ENCODE measurements at regions not wholly inside any gene's neighbourhood (a gene's known extent, or its start where the extent isn't known, plus 50 kb on each side); places are given as distances from the start of the nearest gene placed in this dataset.
"Not testable (repeated sequence)": the region's sequence is repeated elsewhere in the genome, so short reads cannot be mapped to it uniquely, and the experiment has no call there.

GRCh38 chr2:87315183-87315902 lies 293.7 kb upstream of the PLGLB1 start:
- DNase-seq (ENCODE audit: low read depth), result not testable (repeated sequence)

DNA sequence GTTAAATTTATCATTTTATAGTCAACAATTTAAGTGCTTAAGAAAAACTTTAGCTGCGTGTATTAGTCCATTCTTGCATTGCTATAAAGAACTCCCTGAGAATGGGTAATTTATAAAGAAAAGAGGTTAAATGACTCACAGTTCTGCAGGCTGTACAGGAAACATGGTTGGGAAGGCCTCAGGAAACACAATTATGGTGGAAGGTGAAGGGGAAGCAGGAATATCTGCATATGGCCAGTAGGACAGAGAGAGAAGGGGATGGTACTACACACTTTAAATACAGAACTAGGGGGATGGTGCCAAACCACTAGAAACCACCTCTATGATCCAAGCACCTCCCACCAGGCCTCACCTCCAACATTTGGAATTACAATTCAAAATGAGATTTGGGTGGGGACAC lies 295.5 kb upstream of the PLGLB1 start:
- DNase-seq (ENCODE audit: low read depth), result not testable (repeated sequence)

GRCh38 chr2:87318814-87319491 lies 297.3 kb upstream of the PLGLB1 start:
- DNase-seq (ENCODE audit: low read depth), result peak; percentile 39

- not testable (repeated sequence) for DNase-seq (ENCODE audit: low read depth)
Observed at GRCh38 chr2:87319705-87320104, 298.1 kb upstream of the PLGLB1 start.

- not testable (repeated sequence) for DNase-seq (ENCODE audit: low read depth)
Observed at GRCh38 chr2:87321201-87321600, 299.6 kb upstream of the PLGLB1 start.

GRCh38 chr2:87324335-87325041 lies 302.8 kb upstream of the PLGLB1 start:
- not testable (repeated sequence) for DNase-seq (ENCODE audit: low read depth)

GRCh38 chr2:87325042-87325910 lies 303.6 kb upstream of the PLGLB1 start:
- DNase-seq (ENCODE audit: low read depth), result not testable (repeated sequence)

DNA sequence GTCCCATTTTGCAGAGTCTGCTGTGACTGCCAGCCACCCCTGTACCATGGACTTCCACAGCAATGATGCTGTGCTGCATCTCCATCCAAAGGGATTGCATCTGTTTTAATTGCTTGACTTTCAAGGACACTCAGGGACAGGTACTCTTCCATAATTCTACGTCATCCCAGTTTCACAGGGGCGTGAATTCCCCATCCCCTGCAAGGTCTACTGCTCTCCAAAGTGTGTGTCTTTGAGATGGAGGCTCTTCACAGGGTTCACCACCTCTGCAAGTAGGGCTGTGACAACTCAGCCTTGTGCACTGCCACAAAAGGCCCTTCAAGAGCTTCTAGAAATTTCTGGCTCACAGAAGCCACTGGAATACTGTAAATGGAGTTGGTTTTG lies 304.3 kb upstream of the PLGLB1 start:
- DNase-seq (ENCODE audit: low read depth), result not testable (repeated sequence)

DNA sequence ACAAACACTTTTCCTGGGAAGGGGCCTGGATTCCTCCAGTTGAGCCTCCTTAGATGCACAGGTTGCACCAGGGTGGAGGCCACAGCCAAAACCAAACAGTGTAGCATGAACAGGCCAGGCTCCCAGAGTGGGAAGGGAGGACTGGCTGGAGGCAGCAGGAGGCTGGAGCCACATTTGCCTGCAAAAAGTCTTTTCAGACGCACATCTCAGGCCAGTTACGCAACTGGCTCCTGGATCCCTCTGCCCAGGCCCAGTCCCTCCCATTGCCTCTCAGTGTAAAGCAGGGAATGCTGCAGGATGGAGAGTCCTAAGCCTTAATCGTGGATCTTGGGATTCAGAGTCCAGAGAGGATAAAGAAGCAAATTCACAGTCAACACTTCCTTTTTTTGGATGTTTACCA lies 305.1 kb upstream of the PLGLB1 start:
- not testable (repeated sequence) for DNase-seq (ENCODE audit: low read depth)

DNA sequence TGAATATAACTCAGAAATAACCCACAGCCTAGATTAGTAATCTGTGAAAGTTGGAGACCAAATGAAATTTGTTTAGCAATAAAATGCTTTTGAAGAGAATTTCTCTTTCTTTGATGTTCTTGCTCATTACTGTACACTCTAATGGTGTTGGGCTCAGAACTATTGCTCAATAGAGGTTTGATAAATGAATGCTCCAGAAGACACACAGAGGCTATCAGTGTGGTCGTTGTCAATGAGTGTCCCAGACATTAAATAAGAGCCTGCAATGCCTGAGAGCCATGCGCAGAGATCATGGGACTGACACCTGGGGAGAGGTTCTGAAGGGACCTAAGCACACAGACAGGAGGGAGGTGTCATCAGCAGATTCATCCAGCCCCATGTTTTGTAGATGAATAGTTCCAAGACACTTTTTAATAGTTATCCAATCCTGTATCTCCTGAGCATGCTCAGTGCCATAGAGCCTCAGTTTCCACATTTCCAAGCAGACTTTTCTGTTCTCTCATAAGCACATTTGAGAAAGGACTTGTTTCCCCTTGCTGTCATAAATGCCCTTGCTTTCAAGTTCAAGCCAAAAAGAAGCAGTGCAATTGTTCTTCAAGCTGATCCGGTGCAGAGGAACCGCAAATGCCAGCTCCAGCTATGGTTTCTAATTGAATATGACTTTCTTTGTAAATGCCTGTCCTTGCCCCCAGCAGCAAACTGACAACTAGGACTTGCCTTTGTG lies 306.2 kb upstream of the PLGLB1 start:
- DNase-seq (ENCODE audit: low read depth), result not testable (repeated sequence)

DNA sequence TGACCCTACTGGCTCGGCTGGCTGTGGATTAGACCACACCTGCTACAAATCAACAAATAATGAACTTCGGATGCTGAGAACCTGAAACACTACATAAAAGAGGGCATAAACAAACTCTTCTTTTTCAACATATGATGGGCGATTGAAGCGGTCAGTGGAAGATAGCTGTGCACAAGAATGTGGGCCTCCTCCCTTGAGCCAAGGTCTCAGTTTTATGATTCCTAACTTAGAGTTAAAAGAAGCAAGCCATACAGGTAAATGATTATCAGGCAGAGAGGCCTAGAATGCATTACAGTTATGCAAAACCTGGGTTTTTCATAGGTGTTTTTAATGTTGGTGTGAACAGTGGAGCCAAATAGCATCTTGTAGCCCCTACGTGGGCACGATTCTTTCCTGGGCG lies 307.9 kb upstream of the PLGLB1 start:
- DNase-seq (ENCODE audit: low read depth), result not testable (repeated sequence)

GRCh38 chr2:87330486-87330885 lies 308.8 kb upstream of the PLGLB1 start:
- DNase-seq (ENCODE audit: low read depth), result not testable (repeated sequence)

DNA sequence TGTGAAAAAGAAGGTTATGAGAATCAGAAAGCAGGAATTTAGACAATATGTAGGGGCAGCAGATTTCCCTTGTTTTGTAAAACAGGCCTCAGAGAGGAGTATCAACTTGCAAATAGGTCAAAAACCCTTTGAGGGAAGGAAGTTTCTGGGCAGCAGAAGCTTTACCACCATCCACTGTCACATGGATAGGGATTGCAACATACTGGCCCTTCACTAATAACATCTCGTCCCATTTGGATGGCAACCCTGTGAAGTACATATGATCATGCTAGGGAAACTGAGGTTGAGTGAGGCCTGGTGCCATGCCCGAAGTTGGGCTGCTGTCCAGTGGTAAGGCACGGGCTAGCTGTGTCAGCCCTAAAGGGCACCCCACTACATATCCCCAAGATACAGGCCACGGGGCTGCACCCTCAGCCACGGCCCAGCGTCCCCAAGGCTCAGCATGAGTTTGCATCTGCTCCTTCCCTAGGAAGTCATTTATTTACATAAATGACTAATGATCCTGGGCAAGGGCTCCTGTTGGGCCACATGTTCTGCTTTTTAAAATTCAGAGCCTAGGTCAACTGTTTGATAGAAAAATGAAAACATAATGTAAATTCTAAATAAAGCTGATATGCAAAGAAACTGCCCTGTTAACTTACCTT lies 310.4 kb upstream of the PLGLB1 start:
- not testable (repeated sequence) for DNase-seq (ENCODE audit: low read depth)

DNA sequence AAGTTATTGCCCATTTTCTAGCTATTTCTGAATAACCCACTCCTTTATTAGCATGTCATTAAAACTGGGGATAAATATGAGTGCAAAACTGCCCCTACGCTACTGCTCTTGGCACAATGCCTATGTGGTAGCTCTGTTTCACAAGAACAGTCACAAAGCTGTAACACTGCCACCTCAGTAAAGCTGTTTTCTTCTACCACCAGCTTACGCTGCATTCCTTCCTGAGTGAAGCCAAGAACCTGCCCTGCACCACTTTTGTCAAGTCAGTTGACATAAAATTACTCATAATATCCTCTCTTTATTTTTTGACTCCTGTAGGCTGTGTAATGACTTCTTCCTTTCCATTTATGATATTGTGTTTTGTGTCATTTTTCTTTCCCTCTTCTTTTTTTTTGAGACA lies 313.2 kb upstream of the PLGLB1 start:
- not testable (repeated sequence) for DNase-seq (ENCODE audit: low read depth)

DNA sequence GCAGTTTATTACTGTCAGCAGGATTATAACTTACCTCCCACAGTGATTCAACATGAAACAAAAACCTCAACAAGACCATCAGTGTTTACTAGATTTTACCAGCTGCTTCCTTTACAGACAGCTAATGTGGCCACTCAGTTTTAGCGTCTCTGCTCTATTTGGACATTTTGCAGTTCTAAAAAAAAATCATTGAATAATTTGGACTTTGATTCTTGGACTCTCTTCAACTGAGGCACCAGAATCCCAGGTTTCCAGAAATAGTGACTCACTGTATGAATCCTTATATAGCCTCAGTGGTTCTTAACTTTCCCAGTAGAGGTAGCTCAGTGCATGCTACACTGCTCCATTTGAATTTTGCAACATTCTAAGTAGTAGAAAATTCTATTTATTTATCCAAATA lies 317.4 kb upstream of the PLGLB1 start:
- DNase-seq (ENCODE audit: low read depth), result not testable (repeated sequence)

GRCh38 chr2:87341601-87342014 lies 320.0 kb upstream of the PLGLB1 start:
- not testable (repeated sequence) for DNase-seq (ENCODE audit: low read depth)

DNA sequence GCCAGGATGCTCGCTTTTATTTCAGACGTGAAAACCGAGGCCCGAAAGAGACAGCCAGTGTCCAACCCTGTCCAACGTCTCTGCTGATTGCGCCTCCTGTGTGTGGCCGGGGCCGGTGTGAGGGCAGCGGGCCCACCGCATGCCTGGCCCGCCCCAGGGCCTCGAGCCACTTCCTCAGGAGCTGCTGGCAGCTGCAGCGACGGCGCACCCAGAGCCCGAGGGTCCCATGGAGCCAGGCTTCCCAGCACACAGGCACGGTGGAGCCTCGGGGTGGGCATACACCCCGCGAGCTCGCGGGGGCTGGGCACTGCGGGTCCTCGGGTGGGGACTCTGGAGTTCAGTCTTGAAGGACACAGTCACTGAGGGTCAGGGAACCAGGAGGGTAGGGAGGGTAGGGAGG lies 320.5 kb upstream of the PLGLB1 start:
- not testable (repeated sequence) for DNase-seq (ENCODE audit: low read depth)

DNA sequence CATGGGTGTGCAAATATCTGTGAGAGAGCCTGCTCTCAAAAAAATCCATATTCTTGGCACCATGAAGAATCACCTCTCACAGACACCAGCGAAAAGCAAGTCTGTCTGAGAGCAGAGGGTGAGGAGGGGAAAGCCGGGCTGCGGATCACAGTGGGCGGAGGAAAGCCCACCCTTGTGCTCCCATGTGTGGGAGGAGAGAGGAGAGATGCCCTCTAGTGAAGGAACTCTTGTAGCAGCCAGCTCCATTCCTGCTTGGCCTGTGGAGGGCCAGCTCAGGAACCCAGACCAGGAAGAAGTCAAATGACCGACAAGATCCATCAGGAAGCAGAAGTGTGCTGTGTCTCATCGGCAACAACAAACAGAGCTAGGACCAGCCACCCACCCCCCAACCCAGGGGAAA lies 321.7 kb upstream of the PLGLB1 start:
- DNase-seq (ENCODE audit: low read depth), result not testable (repeated sequence)

DNA sequence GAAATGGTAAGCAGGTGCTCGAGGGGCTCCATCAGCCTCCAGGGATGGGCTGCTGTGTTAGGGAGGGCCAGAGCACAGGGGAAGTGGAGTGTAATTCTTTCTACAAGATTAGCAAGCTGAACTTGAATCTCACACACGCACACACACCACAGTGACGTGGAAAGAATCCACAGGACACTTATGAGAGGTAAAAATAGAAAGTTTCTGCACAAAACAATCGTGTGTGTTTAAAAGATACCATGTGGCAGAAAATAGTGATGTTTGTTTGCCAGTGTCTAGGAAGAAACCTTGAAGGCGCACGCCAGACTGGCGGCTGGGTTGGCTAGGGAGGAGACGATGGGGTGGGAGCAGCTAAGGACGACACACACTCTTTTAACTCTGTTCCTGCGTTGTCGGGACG lies 323.6 kb upstream of the PLGLB1 start:
- DNase-seq (ENCODE audit: low read depth), result not testable (repeated sequence)

DNA sequence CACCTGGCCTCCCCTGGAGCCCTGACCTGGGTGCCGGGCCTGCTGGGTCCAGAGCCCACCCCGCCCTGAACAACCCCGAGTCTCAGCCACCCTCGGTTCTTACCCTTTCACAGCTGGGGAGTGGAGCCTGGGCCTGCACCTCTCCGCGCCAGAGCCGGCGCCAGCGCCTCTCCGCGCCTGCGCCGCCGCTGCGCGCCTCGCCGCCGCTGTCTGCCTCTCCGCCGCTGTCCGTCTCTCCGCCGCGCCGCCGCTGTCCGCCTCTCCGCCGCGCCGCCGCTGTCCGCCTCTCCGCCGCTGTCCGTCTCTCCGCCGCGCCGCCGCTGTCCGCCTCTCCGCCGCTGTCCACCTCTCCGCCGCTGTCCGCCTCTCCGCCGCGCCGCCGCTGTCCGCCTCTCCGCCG lies 326.9 kb upstream of the PLGLB1 start:
- DNase-seq (ENCODE audit: low read depth), result not testable (repeated sequence)

GRCh38 chr2:87349006-87349405 lies 327.4 kb upstream of the PLGLB1 start:
- not testable (repeated sequence) for DNase-seq (ENCODE audit: low read depth)
